Activated CD4-positive, alpha-beta T cell treated with anti-CD3 and anti-CD28 coated beads for 4 hours (primary cell): ENCODE measurements at regions not wholly inside any gene's neighbourhood (a gene's known extent, or its start where the extent isn't known, plus 50 kb on each side); places are given as distances from the start of the nearest gene placed in this dataset.

Experiments
- DNase-seq, 2 donors: peaks; one replicate each; pipeline ENCODE4 v3.0.0-alpha.2; 2020

GRCh38 chr18:21997207-21998143, 171.9 kb upstream of the GATA6 start:
- DNase-seq = no peak

- no peak for DNase-seq
Measured at GRCh38 chr18:21998486-21998885, 170.9 kb upstream of the GATA6 start.

DNA sequence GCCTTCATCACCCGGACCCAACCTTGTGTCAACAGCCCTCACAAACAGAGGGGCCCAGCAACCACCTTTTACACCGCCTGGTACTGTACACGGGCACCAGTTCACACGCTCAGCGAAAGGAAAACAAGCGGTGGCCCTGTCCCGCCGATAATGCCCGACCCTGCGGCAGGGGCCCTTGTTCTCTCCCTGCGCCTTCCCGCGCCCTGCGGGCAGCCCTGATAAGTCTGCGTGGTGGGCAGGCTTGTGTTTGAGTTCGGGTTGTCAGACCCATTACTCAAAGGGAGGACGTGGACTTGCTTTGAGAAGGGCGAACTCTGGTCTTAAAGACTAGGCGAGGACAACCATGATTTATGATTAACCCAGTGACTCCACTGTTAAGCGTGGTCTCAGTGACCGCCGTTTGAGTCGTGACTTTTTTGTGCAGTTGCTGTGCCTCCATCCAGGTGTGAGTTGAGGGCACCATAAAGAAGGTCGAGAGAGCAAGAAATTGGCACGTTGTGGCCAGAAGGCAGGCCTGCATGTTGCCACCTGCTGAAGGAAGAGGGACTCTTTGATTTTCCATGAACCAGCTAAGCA, 167.4 kb upstream of the GATA6 start:
- no peak for DNase-seq

GRCh38 chr18:22005191-22005841, 164.1 kb upstream of the GATA6 start:
- no peak for DNase-seq

GRCh38 chr18:22006458-22006857, 162.9 kb upstream of the GATA6 start:
- DNase-seq = no peak

DNA sequence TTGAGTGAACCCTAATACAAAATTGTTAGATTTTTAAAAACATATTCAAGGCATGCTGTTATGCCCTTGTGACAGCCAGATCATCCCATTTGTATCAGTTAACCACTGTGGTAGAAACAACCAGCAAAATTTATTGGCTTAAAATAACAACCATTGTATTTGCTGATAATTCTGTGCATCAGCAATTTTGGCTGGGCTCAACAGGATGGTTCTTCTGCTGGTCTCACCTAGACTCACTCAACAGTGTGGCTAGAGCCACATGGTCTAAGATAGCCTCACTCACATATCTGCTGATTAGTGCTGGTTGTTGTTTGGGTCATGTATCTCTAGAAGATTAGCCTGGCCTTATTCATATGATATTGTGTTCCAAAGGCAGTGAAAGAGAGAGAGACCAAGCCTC, 160.1 kb upstream of the GATA6 start:
- DNase-seq = no peak

- DNase-seq = no peak
Measured at GRCh38 chr18:22013993-22014392, 155.4 kb upstream of the GATA6 start.

- DNase-seq = no peak
Measured at GRCh38 chr18:22015156-22015555, 154.2 kb upstream of the GATA6 start.

DNA sequence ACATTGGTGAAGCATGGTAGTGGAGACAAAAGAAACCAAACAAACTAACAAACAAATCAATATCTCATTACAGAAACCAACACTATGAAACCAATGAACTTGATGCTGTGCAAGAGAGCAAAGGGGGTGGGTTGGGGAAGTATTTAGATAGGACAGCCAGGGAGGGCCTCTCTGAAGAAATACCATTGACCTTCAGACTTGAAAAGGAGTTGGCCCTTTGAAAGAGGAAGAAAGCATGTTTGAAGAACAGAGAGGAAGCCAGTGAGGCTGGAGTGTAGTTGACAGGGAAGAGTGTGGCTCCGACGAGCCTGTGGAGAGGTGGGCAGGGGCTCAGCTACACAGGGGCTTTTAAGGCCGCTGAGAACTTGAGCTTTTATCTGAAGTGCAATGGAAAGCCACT, 151.0 kb upstream of the GATA6 start:
- no peak for DNase-seq

GRCh38 chr18:22019193-22019592, 150.2 kb upstream of the GATA6 start:
- DNase-seq = no peak

DNA sequence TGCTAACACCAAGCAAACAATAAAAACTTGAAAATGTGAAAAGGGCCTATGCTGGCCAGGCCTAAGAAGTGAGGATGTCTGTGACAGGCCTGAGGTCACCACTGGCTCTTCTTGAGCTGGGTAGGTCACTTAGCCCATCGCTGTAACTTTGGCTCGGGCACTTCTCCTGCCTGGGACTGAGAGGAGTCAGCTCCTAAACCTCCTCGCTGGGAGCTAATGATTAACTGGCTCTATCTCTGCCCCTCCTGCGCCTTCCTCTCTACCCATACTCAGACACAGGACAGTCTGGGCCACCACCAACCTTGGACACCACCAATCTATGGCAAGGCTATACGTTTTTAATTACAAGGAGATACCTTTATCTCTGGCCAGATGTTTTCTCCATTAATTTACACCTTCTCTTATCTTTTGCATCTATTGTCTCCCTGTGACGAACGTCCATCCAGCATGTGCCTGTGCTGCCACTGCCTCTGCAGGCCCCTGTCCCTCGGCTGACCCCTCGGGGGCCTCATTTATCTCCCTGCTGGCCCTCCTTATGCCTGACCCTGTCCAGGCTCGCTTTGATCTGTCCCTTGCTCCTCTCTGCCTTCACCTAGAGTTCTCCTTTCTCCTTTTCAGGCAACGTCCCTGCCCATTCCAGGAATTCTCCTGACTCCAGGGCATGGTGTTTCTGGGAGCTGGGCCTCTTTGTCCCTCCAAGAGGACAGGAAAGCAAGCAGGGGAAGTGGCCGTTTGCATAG, 149.1 kb upstream of the GATA6 start:
- DNase-seq = no peak

GRCh38 chr18:22020867-22021370, 148.5 kb upstream of the GATA6 start:
- no peak for DNase-seq

DNA sequence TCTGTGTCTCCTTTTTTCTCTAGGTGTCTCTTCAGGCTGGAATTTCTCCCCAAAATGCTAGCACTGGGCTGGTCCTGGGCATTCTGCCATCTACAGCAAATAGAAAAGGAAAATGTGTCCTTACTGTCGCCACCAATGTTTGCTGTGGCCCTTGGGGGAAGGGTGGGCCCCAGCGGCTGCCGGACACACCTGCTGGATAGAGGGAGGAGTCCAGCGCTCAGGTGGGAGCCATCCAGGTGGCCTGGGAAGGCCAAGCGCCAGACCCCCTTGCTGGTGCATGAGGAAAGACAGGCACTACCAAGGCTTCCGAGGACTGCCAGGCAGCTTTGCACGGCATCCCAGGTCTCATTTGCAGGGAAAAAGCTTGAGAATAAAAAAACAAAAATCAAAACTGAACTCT, 147.7 kb upstream of the GATA6 start:
- DNase-seq = no peak

DNA sequence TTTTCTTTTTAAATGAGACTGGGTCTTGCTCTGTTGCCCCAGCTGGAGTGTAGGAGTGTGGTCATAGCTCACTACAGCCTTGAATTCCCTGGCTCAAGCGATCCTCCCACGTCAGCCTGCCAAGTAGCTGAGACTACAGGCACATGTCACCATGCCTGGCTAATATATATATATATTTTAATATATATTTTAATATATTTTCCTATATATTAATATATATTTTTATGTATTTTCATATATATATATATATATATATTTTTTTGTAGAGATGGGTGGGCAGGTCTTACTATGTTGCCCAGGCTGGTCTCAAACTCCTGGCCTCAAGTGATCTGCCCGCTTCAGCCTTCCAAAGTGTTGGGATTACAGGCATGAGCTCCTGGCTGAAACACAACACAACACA, 144.5 kb upstream of the GATA6 start:
- DNase-seq = no peak

DNA sequence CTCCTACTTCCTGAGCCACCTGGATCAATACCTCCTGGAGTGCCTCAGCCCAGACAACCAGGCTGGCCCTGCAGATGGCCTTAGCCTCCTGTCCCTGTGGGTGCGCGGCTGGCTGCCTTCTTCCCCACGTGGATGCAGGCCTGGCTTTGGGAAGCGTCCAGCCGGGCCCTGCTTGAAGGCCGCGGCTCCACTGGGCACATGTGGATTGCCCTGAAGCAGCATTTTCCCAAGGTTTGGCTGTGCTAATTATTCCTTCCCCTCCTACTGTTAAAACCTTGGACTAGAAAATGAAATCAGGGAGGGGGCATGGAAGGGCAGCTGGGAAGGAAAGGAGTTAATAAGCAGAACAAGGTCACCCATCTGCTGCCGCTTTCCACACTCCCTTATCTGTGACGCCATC, 143.0 kb upstream of the GATA6 start:
- DNase-seq = no peak

DNA sequence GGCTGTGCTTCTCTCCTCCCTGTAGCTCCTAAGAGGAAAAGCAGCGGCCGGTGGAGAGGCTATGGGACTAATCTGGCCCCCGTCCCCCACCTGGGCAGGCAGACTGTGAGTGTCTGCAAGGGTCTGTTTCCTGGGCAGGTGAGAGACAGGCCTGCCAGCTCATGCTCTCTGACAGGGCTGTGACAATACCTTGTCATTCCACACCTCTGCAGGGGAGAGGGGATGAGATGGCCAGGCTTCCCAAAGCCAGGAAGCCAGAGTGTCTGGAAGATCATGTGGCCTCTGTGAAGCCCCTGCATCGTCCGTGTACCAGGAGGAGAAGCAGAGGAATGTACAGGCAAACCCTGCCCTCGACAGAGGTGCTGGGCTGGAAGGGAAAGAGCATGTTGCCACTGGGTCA, 142.5 kb upstream of the GATA6 start:
- DNase-seq = no peak

GRCh38 chr18:22031611-22032010, 137.8 kb upstream of the GATA6 start:
- no peak for DNase-seq

DNA sequence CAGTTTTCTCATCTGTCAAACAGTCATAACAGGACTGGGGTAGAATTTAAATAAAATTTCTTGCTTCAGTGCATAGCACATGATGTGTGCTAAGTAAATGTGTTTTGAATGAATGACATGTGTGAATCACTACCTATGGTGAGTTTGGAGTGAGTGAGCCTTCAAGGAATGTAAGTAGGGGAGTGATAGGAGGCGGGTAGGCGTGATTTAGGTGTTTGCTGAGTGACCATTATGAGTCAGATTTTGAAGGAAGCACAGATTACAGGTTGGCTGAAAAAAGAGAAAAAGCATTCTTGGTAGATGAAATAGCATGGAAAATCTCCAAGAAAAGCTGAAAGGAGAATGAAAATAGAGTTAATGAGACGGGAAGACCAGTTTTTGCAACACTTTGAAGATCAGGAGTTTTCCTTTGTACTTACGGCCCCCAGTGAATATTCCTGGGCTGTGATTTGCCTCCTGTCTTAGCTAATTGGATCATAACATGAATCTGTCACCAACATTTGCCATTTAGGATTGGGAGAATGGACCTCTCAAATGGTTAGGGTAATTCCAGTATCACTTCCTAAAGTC, 136.9 kb upstream of the GATA6 start:
- no peak for DNase-seq

DNA sequence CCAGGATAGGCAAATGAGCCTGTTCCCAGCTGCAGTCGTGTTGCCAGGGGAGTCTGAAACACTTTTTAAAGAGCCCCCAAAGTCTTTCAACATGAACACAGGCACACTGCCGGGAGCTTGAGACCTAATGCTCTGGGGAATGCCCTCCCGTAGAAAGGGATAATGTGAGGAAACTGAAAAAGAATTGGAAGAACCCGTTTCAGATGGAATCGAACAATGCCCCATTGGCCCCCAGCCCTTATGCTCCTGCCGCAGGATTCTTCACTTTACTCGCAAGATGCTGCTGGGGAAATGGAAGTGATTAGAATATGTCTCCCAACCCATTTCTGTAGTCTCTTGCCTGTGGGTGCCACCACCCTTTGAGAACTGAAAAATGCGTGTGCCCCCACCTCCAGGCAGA, 136.3 kb upstream of the GATA6 start:
- DNase-seq = no peak

DNA sequence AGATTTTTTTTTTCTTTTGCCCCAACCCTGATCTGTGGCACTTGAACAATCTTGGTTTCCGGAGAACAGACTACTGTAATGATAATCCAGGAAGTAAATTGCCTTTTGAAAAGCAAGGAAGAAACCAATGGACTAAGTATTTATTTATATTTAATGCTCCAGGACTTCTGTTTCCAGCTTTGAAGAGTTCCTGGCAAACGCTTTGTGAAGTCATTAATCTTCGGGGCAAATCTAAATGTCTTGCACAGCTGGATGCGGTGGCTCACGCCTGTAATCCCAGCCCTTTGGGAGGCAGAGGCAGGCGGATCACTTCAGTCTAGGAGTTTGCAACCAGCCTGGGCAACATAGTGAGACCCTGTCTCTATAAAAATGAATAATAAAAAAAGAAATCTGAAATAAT, 135.1 kb upstream of the GATA6 start:
- no peak for DNase-seq

DNA sequence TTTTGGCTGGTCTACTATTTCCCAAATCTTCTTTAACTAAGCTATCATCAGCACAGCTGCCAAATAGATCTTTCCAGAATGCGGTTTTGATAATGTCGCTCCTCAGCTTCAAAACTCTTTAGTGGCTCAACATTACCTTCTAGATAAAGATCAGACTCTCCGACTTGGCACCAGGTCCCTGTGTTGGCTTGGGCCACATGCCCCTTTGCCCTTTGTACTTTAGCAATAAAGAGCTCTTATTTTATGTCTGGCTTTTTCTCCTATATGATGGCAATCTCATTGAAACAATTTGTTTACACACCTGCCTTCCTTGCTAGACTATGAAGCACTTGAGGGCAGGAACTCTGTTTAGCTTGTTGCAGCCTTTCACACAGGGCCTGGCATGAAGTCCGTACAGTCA, 128.9 kb upstream of the GATA6 start:
- DNase-seq = no peak

DNA sequence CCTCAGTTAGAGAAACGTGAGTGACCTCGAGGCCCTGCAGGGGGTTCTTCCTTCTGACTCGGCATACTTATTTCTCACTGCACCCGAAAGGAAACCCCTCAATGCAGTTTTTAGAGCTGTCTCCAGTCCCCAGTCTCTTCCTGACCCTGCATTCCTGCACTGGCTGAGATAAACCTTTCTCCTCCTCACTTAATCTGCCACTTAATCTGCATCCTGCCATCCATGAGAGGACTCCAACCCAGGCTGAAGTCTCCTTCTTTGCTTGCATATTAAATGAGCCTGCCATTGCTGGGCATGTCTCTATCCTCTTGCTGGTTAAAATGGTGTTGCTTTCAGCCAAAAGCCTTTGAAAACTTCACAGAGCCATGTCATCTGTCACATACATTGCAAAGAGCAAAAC, 125.6 kb upstream of the GATA6 start:
- DNase-seq = no peak
